ENCODE measurements at regions not wholly inside any gene's neighbourhood (a gene's known extent, or its start where the extent isn't known, plus 50 kb on each side); places are given as distances from the start of the nearest gene placed in this dataset.

DNA sequence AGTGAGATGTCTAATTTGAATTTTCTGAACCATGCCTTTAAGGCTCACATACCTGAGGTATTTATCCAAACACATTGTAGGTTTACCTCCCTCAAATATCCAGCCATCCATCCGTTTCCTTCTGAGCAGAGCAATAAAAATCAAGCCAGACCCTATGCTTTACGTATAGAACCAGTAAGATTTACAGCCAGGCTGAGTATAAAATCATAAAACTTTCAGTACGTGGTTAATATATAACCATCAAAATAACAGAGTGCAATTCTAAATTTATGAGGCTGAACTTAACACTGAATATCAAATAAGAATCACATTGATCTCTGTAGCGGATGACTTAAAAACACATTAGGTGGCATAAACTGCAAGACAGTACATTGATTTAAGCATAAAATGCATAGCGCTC lies 877.9 kb upstream of the WWC1 start:
- Histone ChIP-seq H3K9ac (ENCODE audit: control insufficient read depth, extremely low read depth, insufficient read depth, low read length) (no peak overlapping the region), H3K9me3 (ENCODE audit: control insufficient read depth, low read depth, low read length) (no peaks in the 10 kb centered on the region), H3K4me2 (ENCODE audit: control insufficient read depth, extremely low read depth, insufficient read depth, low read depth, low read length) (no peak overlapping the region), H3K27me3 (ENCODE audit: control insufficient read depth, extremely low read depth, insufficient read depth, low read length) (no peaks in the 10 kb centered on the region), H3K4me3 (ENCODE audit: control insufficient read depth in 2 of 3, extremely low read depth in 1 of 3, insufficient read depth in 2 of 3, low read depth in 1 of 3, low read length in 3 of 3) (no peak overlapping the region), H3K27ac (ENCODE audit: control insufficient read depth, insufficient read depth, low read length) (no peak overlapping the region), H2AFZ (ENCODE audit: control insufficient read depth, low read length) (no peak overlapping the region), H3K9me1 (ENCODE audit: control insufficient read depth, extremely low read depth, insufficient read depth, low read length) (no peaks in the 10 kb centered on the region), H3K4me1 (ENCODE audit: control insufficient read depth, extremely low read depth, insufficient read depth, low read length) (no peaks in the 10 kb centered on the region), H3K79me2 (ENCODE audit: control insufficient read depth, insufficient read depth, low read length) (no peaks in the 10 kb centered on the region), H3K36me3 (ENCODE audit: control insufficient read depth in 2 of 2, extremely low read depth in 1 of 2, insufficient read depth in 2 of 2, low read length in 2 of 2) (no peaks in the 10 kb centered on the region), H4K20me1 (ENCODE audit: control insufficient read depth, extremely low read depth, insufficient read depth, low read length) (no peaks in the 10 kb centered on the region)
- no peak for DNase-seq (ENCODE audit: low read depth, low spot score)
- no peak for TF ChIP-seq EZH2 (IDR thresholded peaks at IDR 0.05; ENCODE audit: low read length)
- TF ChIP-seq, protein P1, sequence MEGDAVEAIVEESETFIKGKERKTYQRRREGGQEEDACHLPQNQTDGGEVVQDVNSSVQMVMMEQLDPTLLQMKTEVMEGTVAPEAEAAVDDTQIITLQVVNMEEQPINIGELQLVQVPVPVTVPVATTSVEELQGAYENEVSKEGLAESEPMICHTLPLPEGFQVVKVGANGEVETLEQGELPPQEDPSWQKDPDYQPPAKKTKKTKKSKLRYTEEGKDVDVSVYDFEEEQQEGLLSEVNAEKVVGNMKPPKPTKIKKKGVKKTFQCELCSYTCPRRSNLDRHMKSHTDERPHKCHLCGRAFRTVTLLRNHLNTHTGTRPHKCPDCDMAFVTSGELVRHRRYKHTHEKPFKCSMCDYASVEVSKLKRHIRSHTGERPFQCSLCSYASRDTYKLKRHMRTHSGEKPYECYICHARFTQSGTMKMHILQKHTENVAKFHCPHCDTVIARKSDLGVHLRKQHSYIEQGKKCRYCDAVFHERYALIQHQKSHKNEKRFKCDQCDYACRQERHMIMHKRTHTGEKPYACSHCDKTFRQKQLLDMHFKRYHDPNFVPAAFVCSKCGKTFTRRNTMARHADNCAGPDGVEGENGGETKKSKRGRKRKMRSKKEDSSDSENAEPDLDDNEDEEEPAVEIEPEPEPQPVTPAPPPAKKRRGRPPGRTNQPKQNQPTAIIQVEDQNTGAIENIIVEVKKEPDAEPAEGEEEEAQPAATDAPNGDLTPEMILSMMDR (optimal IDR thresholded peaks at IDR 0.05 in 1 of 3, IDR thresholded peaks at IDR 0.05 in 1 of 3, conservative IDR thresholded peaks at IDR 0.05 in 1 of 3; ENCODE audit: extremely low read depth in 1 of 3, insufficient read depth in 2 of 3, low read length in 3 of 3) = no peak
- dilution Hi-C loops (cut with MboI; ENCODE audit: extremely low pct_ligation_motif_present, low sequenced_read_pairs) = no loop called here
- no peak for FAIRE-seq

DNA sequence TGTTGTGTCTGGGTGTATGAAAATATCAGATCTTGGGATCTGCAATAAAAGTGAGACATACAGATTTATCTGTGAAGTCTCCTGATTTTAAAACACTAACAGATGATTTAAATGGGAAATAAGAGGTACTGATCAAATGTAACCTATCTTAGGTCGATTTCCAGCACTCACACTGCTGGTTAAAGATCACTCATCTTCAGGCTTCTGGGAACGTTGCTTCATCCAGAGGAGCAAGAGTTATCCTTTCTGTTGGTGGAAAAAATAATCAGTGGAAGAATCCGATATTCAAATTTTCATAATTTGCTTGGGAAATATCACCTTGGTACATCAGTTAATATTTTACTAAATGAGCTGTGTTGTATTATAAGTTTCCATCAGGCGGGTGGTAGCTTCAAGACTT lies 876.8 kb upstream of the WWC1 start:
- Histone ChIP-seq H3K9ac (ENCODE audit: control insufficient read depth, extremely low read depth, insufficient read depth, low read length) (no peak overlapping the region), H3K79me2 (ENCODE audit: control insufficient read depth, insufficient read depth, low read length) (no peaks in the 10 kb centered on the region), H3K4me1 (ENCODE audit: control insufficient read depth, extremely low read depth, insufficient read depth, low read length) (no peaks in the 10 kb centered on the region), H2AFZ (ENCODE audit: control insufficient read depth, low read length) (no peak overlapping the region), H3K27me3 (ENCODE audit: control insufficient read depth, extremely low read depth, insufficient read depth, low read length) (no peaks in the 10 kb centered on the region), H3K27ac (ENCODE audit: control insufficient read depth, insufficient read depth, low read length) (no peak overlapping the region), H3K9me3 (ENCODE audit: control insufficient read depth, low read depth, low read length) (no peaks in the 10 kb centered on the region), H3K9me1 (ENCODE audit: control insufficient read depth, extremely low read depth, insufficient read depth, low read length) (no peaks in the 10 kb centered on the region), H3K4me2 (ENCODE audit: control insufficient read depth, extremely low read depth, insufficient read depth, low read depth, low read length) (no peak overlapping the region), H3K36me3 (ENCODE audit: control insufficient read depth in 2 of 2, extremely low read depth in 1 of 2, insufficient read depth in 2 of 2, low read length in 2 of 2) (no peaks in the 10 kb centered on the region), H3K4me3 (ENCODE audit: control insufficient read depth in 2 of 3, extremely low read depth in 1 of 3, insufficient read depth in 2 of 3, low read depth in 1 of 3, low read length in 3 of 3) (no peak overlapping the region), H4K20me1 (ENCODE audit: control insufficient read depth, extremely low read depth, insufficient read depth, low read length) (no peaks in the 10 kb centered on the region)
- dilution Hi-C loops (cut with MboI; ENCODE audit: extremely low pct_ligation_motif_present, low sequenced_read_pairs) = no loop called here
- FAIRE-seq (no peak), DNase-seq (ENCODE audit: low read depth, low spot score) (no peak)
- TF ChIP-seq EZH2 (IDR thresholded peaks at IDR 0.05; ENCODE audit: low read length) = no peak
- TF ChIP-seq, protein P1 (optimal IDR thresholded peaks at IDR 0.05 in 1 of 3, IDR thresholded peaks at IDR 0.05 in 1 of 3, conservative IDR thresholded peaks at IDR 0.05 in 1 of 3; ENCODE audit: extremely low read depth in 1 of 3, insufficient read depth in 2 of 3, low read length in 3 of 3) = no peak

Data from keratinocyte (primary cell).